B cell (primary cell): ENCODE measurements at regions not wholly inside any gene's neighbourhood (a gene's known extent, or its start where the extent isn't known, plus 50 kb on each side); places are given as distances from the start of the nearest gene placed in this dataset.

Experiments used
- EZH2 ChIP-seq: IDR thresholded peaks from 2 replicates; pipeline ENCODE4 v1.6.1; 2012; ENCODE audit warnings: borderline replicate concordance, low read depth, mild to moderate bottlenecking, moderate library complexity, low read length; ENCODE audit not compliant: insufficient read depth, poor library complexity, severe bottlenecking
- TF ChIP-seq, protein P1 (sequence below): fragments of 200-600 bp; IDR thresholded peaks from one replicate; pipeline ENCODE4 v1.8.0; 2022; ENCODE audit warnings: antibody characterized with exemption, mild to moderate bottlenecking

DNA sequence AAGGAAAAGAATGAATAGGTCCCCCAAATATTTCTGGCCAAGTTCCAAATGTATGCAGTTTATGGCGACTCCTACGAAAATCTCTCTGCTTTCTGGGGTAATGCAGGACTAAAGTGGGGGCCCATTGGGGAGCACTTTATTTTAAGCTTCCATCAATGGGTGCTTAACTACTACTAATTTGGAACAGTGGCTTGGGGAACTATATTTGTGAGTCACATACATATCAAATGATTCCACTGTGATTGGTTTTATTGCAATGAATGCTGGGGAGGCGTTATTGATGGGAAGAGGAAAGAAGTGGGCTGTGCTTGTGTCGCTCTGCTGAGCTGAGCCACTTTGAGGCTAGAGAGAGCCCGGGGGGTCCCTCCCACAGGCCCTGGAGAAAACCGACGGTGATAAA, 560.4 kb upstream of the SALL3 start:
- TF ChIP-seq, protein P1, sequence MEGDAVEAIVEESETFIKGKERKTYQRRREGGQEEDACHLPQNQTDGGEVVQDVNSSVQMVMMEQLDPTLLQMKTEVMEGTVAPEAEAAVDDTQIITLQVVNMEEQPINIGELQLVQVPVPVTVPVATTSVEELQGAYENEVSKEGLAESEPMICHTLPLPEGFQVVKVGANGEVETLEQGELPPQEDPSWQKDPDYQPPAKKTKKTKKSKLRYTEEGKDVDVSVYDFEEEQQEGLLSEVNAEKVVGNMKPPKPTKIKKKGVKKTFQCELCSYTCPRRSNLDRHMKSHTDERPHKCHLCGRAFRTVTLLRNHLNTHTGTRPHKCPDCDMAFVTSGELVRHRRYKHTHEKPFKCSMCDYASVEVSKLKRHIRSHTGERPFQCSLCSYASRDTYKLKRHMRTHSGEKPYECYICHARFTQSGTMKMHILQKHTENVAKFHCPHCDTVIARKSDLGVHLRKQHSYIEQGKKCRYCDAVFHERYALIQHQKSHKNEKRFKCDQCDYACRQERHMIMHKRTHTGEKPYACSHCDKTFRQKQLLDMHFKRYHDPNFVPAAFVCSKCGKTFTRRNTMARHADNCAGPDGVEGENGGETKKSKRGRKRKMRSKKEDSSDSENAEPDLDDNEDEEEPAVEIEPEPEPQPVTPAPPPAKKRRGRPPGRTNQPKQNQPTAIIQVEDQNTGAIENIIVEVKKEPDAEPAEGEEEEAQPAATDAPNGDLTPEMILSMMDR, result no peak
- TF ChIP-seq EZH2, result no peak
